LNCAP (cell line): ENCODE measurements at regions not wholly inside any gene's neighbourhood (a gene's known extent, or its start where the extent isn't known, plus 50 kb on each side); places are given as distances from the start of the nearest gene placed in this dataset.

Experiments used
- CTCF ChIP-seq: fragments of 450-650 bp; IDR thresholded peaks from 2 replicates; pipeline ENCODE4 v1.5.1; 2017; ENCODE audit warnings: mild to moderate bottlenecking

GRCh38 chr7:136214356-136214755 lies 237.2 kb upstream of the MTPN start:
- TF ChIP-seq CTCF: peak; percentile 32; the same call in 1 of the 2 replicates

- no peak for TF ChIP-seq CTCF
Observed at GRCh38 chr7:136213012-136213411, 235.9 kb upstream of the MTPN start.

GRCh38 chr7:136210664-136211063 lies 233.5 kb upstream of the MTPN start:
- no peak for TF ChIP-seq CTCF

GRCh38 chr7:136210079-136210478 lies 232.9 kb upstream of the MTPN start:
- no peak for TF ChIP-seq CTCF

GRCh38 chr7:136205956-136206355 lies 228.8 kb upstream of the MTPN start:
- no peak for TF ChIP-seq CTCF

- no peak for TF ChIP-seq CTCF
Observed at GRCh38 chr7:136198168-136198567, 221.0 kb upstream of the MTPN start.

- TF ChIP-seq CTCF: no peak
Observed at GRCh38 chr7:136194878-136195277, 217.7 kb upstream of the MTPN start.

GRCh38 chr7:136193940-136194339 lies 216.8 kb upstream of the MTPN start:
- no peak for TF ChIP-seq CTCF
